HG03442 (cell line): ENCODE measurements at regions not wholly inside any gene's neighbourhood (a gene's known extent, or its start where the extent isn't known, plus 50 kb on each side); places are given as distances from the start of the nearest gene placed in this dataset.
"Not testable (repeated sequence)": the region's sequence is repeated elsewhere in the genome, so short reads cannot be mapped to it uniquely, and the experiment has no call there.

ENCODE experiments used
- ATAC-seq: cut with Tn5 transposase; IDR thresholded peaks from one replicate; pipeline ENCODE4 v1.9.1; 2021; ENCODE audit warnings: mild to moderate bottlenecking, moderate library complexity; ENCODE audit not compliant: unreplicated experiment

DNA sequence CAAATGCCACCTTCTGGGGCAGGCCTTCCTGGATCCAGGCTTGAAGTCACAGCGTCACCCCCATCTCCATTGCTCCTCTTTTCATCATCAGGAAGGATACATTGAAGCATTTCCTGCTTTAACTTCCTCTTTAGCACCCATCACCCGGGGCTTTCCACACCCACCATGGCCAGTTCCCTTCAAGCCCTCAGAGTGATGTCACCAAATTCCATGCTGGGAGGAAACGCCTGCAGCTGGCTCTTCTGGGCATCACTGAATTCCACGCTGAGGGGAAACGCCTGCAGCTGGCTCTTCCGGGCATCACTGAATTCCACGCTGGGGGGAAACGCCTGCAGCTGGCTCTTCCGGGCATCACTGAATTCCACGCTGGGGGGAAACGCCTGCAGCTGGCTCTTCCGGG is 354.6 kb downstream of the SMOC2 start:
- not testable (repeated sequence) for ATAC-seq

DNA sequence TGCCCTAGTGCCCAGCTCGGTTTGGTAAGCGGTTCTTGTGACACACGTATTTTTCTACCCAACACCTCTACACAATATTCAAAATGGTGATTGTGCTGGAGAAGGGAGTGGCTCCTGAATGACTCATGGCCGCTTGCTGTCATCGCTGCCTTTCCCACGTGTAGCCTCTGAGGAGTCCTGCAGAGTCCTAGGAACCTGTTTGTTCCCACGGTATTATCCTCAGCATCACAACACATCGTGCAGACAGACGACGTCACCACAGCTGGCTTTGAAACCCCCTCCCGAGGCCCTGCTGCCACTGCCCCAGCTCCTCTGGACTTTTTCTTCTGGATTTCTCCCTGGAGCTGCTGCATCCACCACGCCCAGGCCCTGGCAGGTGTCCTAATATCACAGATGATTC is 353.5 kb downstream of the SMOC2 start:
- ATAC-seq: no peak

DNA sequence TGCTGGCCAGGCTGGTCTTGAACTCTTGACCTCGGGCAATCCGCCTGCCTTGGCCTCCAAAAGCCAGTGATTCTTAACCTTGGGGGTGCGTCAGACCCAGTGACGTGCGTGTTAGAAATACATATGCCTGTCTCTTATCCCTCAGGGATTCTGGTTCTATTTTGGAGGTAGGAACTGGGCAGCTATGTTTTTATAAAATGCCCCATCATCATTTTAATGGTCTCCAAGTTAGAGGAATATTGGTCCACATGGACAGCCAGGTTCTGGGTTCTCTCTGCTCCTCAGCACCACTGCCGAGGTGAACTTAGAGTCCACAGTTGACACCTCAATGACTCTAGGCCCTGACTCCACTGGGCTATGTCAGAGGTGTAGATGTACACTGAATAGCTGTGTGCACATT is 352.7 kb downstream of the SMOC2 start:
- ATAC-seq: no peak

DNA sequence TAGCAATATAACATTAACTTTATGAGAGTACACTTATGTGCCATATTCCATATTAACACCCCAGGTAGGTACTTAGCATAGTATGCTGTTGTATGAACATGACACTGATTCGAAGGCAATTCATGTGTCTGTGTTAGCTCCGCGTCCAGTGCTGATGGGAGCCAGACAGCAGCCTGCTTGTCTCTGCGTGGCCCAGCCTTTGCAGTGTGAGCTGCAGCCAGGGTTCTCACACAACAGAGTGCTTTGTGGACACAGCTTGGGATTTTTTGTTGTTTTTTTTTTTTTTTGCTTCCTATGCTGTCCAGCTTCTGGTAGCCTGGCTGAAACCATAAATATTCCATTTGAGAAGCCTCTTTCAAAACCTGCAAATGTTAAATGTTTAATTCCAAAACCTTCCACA is 350.9 kb downstream of the SMOC2 start:
- no peak for ATAC-seq

DNA sequence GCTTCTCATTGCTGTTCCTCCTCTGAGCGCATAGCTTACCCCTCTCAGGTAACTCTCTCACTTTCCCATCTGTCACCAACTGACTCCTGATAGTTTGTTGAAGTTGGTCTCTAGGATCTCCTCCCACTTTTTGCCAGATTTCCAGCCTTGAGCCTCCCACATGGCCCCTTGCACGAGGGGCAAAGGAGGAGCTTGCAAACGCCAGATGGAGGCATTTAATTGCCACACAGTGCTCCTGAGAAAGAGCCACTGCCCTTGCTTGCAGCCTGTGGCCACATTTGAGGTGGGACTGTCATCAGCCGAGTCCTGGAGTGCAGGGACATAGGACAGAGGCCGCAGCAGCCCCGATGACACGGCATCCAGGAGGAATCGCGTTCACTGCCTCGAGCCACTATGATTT is 348.7 kb downstream of the SMOC2 start:
- no peak for ATAC-seq

DNA sequence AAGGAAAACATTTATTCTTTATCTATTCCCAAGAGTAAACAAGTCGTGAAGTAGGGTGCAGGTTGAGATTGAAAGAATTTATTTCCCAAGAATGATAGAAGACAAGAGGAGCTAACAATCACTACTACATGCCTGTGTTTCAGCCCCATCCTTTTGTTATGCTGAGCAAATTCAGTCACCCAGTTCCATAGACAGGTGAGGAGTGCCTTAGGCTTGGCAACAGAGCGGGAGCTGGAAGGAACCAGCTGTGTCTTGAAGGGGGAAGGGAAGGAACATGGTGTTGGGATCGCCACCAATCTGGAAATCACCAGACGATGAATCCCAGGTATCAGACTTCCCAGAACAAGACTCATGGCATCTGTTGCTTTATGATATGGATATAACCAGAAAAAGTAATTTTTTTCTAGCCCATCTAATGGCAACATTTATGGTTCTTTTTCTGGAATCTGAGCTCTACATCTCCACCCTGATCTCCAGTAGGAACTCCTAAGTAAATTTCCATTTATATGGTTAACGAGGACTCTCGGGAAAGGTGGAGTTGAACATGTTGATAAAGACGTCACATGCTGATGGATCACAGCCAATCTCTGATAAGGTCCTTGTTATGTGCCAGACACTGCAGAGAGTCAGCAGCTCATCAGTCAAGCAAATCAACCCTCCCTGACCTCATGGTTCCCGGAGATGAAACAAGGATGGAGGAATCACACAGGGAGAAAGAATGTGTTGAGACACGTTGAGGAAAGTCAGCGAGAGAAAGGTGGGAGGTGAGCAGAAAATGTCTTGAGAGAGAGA is 344.9 kb downstream of the SMOC2 start:
- no peak for ATAC-seq

DNA sequence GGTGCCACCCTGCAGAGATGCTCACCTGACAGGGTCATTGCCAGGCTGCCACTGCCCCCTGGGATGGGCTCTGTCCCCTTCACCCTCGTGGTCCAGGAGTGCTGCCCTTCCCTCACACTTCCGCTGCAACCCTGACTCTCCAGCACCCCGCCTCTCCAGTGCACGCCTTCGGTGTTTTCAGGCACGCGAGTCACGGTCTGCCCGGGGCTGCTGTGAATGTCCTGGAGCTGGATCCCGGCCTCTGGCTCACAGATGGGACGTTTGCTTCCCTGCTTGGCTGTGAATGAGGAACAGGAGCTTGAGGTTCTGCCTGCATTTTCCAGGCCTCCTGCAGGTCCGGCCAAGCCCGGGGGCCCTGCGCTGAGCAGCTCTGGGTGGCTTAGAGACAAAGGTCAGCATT is 343.4 kb downstream of the SMOC2 start:
- ATAC-seq: no peak

DNA sequence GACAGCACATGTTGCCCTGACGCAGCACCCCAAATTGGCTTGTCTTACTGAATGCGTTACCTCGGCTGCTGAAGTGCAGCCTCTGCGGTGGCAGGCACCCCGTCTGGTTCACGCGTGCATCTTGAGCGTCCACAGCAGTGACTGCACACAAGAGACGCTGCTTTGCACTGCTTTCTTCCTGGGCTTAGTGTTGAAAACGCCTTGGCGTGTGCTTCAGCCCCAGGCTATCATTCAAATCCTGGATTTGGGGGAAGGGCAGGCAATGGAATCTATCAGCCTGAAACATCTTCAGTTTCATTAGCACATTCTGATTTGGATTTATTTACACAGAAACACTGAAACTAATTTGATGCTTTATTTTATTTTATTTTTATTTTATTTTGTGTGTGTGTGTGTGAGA is 342.7 kb downstream of the SMOC2 start:
- ATAC-seq: no peak

DNA sequence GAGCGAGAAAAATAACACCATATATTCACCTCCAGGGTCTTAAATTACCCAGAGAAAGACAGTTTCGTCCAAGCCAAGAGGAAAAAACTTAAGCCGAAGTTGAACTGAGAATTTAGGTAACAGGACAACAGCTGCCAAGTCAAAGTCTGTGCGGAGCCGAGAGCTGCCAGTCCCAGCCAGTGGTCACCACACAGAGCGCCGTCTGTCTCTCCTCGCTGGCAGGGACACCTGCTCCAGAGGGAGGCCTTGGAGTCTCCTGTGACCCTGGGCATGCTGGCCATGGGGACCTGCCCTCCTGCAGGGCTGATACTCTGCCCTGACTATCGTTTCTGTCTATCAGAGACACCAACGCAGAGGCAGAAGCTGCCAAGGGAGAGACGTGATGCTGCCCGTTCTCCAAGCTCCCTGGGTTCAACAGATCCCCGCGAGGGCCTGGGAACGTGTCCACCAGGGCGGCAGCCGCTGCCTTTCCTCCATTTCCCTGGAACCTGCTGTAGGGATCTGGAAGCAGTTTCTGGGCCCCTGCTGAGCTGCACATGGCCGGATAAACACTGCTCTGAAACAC is 341.3 kb downstream of the SMOC2 start:
- ATAC-seq: no peak

DNA sequence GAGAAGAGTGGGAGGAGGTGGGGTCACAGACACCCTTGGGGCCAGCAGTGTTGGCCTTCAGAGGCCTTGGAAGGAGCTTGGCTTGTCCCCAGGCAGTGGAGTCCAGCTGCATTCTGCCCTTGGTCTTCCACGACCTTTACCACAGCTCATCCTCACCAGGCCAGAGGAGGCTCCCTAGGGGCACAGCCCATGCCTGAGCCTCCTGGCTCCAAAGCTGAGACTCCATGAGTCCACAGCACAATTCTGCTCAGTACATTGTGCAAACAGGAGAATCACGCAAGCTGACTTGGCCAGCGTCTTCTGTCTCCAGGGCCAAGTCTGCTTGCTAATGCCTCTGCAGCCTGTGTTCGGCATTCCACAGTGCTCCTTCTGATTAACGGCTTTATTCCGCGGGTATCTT is 337.2 kb downstream of the SMOC2 start:
- no peak for ATAC-seq

DNA sequence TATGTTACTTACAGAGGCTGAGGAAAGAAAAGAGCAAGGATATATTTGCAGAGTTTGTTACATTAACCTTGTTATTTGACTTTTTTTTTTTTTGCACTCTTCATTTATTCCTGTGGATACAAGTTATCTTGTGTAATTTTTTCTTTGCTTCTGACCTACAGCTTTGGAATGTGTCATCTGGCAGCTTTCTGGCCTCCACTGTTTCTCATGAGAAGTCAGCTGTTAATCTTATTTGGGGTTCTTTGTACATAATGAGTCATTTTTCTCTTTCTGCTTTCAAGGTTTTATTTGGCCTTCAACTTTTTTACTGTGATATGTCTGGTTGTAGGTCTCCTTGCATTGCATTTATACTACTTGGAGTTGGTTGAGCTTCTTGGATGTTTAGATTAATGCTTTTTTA is 333.4 kb downstream of the SMOC2 start:
- ATAC-seq: no peak

DNA sequence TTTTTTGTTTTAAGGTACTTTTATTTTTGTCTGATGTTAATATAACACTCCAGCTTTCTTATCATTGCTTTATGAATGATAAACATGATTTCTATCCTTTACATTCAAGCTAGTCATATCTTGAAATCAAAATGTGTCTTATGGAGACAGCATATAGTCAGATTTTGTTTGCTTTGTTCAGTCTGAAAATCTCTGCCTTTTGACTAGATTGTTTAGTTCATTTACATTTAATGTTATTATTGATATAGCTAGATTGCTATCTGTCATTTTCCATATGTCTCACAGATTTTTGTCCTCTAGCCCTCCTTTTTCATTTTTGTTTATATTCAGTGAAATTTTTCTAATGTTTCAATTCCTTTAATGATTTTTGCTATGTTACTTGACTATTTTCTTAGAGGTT is 332.8 kb downstream of the SMOC2 start:
- ATAC-seq: no peak

DNA sequence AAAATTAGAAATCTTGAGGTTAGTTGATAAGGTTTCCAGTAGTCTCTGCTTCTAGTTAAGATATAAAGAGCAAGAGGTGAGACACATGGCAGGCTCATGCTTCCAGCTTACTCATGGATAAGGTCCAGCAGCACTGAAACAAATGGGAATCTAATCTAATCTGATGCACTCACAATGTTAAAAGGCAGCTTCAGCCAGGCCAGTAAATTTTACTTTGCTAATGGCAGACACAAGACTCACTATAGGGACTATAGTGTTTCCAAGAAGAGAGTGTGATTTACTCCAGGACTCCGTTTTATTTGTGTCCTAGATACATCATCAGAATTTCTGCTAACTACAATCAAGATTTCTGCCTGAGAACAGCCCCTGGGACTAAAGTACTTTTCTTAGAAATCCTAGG is 324.8 kb downstream of the SMOC2 start:
- no peak for ATAC-seq

DNA sequence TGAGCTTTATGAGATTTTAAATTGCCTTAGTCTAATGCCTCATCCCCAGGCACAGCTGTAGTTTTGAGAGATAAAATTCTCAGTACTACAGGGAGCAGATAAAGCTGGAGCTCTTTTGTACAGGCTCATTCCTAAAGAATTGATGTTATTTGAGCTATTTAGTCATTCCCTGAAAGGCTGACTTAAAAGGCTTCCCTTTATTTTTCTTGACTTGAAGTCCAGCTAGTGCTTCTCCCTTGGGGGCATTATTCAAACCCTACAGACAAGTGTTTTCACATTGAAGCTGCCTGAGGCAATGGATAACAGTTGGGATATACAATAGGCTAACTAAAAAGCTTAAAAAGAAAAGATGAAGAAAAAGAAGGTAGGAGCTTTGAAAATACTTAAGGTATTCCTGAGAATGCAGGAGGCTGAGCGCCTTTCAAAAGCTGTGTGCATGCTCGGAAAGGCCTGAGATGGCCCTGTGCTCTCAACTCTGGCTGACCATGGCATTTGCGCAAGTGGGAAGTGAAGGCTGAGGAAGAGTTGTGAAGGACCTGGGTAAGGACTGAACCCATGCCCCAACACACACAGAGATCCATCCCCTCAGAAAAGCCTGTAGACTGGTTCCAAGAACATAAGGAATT is 315.1 kb downstream of the SMOC2 start:
- ATAC-seq: no peak

DNA sequence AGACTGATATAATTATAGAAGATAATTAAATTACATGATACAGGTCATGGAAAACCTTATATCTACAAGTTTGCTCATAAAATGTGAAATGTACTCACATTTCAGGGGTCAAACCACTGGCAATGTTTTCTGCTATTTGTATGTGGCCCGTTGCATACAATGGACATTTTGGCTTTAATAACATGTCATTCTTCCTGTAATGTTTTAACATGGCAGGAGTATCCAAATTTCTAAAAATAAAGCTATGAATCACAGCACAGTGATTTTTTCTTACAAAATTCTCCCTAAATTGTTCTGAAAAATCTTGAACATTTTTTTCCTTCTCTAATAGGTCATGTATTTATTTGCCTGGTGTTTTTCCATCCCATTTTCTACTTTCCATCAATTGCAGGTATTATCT is 305.7 kb downstream of the SMOC2 start:
- no peak for ATAC-seq

DNA sequence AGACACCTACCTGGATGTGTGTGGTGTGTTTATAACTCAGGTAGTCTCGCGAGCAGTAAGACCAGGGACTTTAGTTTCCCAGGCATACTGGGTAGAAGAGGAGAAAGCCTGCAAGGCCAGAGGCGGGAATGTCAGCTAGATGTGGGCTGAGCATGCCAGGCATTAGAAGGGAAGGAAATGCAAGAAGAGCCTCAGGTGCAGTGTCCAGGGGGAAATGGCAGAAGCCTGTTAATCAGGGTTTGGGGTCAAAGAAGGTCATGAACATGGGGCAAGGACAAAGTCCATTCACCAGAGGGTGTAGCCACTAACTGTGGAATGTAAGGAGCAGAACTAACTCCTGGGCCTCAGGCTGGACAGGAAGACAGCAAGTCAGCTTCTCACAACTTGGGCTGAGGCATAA is 305.0 kb downstream of the SMOC2 start:
- no peak for ATAC-seq

DNA sequence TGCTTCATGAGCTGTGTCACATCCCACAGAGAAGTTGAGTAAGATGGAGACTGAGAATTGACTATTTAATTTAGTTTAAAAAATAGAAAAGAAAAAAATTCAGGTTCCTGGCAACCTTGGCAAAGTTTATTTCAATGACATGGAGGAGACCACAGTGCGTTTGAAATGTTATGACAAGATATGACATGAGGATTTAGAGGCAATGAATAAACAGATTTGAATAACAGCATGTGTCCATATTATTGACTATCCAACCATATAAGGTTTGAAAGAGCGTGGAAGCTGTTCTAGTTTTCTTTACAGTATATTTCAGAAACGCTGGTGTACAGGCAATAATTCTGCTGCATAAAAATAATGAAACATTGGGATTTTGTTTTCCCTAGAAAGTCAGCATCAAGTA is 303.9 kb downstream of the SMOC2 start:
- ATAC-seq: no peak

DNA sequence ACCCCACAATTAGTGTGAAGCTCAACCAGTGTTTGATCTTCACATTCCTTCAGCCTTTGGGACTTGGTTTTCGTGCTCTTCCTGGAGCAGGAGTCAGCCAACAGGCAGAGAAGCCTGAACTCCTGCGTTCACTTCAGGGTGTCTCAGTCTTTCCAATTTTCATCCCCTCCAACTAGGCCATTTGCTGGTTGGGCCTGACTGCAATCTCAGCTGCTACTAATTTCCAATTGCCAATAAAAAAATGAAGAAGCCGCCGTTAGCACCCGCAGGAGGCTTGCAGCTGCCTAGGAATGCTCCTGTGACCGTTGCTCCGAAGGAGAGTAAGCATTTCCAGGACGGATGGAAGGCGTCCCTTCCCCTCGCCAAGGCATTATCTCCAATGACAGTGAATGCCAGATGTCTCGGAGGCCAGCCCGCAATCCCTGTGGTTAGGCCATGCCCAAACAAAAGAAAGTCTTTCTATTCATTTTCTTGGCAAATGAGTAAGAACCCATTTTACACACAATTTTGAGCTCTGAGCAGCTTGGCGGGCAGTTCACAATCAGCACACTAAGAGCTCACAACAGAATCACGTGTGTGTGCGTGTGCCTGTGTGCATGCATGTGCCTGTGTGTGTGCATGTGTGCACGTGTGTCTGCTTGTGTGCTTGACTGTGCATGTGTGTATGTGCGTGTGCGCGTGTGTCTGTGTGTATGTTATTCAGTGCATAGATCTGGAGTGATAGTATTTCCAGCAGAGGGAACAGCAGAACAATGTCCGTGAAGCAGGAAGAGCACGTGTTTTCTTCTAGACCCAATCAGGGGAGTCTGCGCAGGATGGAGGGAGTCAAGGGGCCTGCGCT is 301.2 kb downstream of the SMOC2 start:
- ATAC-seq: no peak

DNA sequence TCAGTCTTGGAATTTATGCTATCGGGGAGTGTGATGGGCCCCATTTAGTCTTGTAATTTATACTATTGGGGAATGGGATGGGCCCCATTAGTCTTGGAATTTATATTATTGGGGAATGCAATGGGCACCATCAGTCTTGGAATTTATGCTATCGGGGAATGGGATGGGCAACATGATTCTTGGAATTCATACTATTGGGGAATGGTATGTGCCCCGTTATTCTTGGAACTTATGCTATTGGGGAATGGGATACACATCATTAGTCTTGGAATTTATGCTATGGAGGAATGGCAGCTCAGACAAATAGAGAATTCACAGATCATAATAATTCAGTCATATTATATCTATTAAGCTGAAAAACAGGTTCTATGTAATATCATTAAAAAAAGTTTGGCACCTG is 300.3 kb downstream of the SMOC2 start:
- ATAC-seq: no peak

DNA sequence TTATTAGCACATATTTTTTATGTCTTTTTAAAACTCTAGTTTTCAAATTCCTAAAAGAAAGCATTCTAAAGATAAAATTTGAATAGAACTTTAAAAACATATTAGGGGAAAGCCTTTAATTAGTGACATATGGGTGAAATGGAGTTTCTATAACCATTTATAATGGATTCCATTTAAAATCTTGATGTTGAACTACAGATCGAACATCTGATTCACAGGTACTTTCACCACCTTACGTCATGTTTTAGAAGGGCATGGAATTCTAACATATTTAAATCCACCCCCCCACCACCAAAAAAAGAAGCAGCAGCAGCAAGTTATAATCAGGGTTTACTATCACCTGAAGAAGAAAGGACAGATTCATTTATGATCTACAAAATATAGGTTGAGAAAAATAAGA is 298.4 kb downstream of the SMOC2 start:
- ATAC-seq: no peak

DNA sequence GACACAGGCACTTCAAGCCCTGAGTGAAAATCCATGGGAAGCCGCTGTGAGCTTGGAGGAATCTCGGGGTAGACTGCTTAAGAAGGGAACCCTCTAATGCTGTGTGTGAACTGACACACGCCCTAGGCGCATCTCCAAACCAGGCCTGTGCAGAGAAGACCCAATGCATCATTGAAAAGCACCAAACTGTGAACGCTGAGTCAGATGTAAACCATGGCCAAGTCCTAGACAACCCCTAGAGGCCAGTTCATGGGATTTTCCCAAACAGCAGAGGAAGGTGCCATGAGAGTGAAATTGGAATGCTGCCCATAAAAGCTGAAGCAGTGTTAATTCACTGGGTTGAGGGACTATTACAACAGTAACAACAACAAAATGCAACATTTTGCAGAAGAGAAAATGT is 296.5 kb downstream of the SMOC2 start:
- no peak for ATAC-seq

DNA sequence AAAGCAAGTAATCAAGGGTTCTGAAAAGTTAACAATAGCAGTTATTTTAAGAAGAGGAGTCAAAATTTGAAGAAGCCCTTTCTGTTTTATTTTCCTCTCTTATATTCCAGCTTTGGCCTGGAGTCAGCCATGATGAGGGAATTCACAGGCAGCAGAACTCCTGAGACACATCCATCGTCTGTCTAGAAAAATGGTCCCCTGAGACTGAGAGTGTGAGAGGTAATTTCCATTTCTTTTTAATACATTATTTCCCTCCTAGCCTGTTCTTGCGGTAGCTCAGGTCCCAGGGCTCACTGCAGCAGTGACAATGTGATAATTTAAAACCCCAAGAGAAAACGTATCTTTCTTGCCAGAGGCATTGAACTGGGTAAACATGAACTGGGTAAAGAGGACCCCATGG is 296.0 kb downstream of the SMOC2 start:
- ATAC-seq: no peak
